ENCODE measurements at regions not wholly inside any gene's neighbourhood (a gene's known extent, or its start where the extent isn't known, plus 50 kb on each side); places are given as distances from the start of the nearest gene placed in this dataset.

DNA sequence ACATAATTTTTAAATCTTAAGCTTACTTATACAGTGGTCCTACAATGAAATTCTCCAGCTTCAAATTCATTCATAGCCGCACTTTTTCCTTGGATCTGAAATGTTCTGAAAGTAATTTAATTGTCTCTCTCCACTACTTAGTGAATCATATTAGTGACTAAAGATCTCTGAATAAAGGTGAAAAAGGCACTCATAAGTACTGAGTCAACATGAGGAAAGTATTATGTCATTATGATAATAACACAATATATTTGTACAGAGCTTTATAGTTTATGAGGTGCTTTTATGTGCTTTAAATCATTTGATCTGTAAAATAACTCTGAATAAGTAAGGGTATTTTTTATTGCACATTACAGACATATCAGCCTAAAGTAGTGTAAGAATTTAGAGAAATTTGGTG, 628.2 kb upstream of the SLITRK5 start:
- in situ Hi-C loops (cut with HindIII; ENCODE audit: extremely low pct_ligation_motif_present, low pct_unique_long_range_greater_than_20kb) = no loop called here
- Histone ChIP-seq H2AFZ (ENCODE audit: low read length) (no peak overlapping the region), H3K9ac (ENCODE audit: insufficient read depth, low read depth, low read length) (no peak overlapping the region), H4K20me1 (ENCODE audit: insufficient read depth, low read length) (no peaks in the 10 kb centered on the region), H3K9me3 (ENCODE audit: low read length) (no peaks in the 10 kb centered on the region), H3K4me2 (ENCODE audit: low read depth, low read length) (no peak overlapping the region), H3K4me1 (ENCODE audit: insufficient read depth, low read length) (no peaks in the 10 kb centered on the region), H3K27ac (ENCODE audit: extremely low read length, insufficient read depth, low read length) (no peak overlapping the region), H3K79me2 (ENCODE audit: insufficient read depth, low read length) (no peaks in the 10 kb centered on the region), H3K36me3 (replicated peaks in 1 of 2; ENCODE audit: control insufficient read depth in 1 of 2, insufficient read depth in 2 of 2, low read length in 2 of 2) (no peaks in the 10 kb centered on the region), H3K4me3 (replicated peaks in 1 of 3; ENCODE audit: insufficient read depth in 1 of 3, low read depth in 2 of 3, low read length in 3 of 3) (no peak overlapping the region), H3K27me3 (ENCODE audit: control insufficient read depth in 1 of 2, insufficient read depth in 2 of 2, low read length in 2 of 2) (no peaks in the 10 kb centered on the region)
- intact Hi-C loops (cut with micrococcal nuclease; ENCODE audit: unreplicated experiment) = no loop called here
- BruUV-seq (replicated peaks) = no TSS peak
- ChIA-PET POLR2A (no interaction called here), CTCF (ENCODE audit: low intra/inter-chr PET ratio, low total read pairs) (no interaction called here)
- DNase-seq (ENCODE audit: low spot score) (no peak), ATAC-seq (no peak), FAIRE-seq (no peak)
- WGBS (ENCODE audit: low lambda C conversion rate) = 46% methylated on average over 1 of the region's 1 CpG
- TF ChIP-seq, protein P1, sequence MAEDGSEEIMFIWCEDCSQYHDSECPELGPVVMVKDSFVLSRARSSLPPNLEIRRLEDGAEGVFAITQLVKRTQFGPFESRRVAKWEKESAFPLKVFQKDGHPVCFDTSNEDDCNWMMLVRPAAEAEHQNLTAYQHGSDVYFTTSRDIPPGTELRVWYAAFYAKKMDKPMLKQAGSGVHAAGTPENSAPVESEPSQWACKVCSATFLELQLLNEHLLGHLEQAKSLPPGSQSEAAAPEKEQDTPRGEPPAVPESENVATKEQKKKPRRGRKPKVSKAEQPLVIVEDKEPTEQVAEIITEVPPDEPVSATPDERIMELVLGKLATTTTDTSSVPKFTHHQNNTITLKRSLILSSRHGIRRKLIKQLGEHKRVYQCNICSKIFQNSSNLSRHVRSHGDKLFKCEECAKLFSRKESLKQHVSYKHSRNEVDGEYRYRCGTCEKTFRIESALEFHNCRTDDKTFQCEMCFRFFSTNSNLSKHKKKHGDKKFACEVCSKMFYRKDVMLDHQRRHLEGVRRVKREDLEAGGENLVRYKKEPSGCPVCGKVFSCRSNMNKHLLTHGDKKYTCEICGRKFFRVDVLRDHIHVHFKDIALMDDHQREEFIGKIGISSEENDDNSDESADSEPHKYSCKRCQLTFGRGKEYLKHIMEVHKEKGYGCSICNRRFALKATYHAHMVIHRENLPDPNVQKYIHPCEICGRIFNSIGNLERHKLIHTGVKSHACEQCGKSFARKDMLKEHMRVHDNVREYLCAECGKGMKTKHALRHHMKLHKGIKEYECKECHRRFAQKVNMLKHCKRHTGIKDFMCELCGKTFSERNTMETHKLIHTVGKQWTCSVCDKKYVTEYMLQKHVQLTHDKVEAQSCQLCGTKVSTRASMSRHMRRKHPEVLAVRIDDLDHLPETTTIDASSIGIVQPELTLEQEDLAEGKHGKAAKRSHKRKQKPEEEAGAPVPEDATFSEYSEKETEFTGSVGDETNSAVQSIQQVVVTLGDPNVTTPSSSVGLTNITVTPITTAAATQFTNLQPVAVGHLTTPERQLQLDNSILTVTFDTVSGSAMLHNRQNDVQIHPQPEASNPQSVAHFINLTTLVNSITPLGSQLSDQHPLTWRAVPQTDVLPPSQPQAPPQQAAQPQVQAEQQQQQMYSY (CRISPR knock-in tag; IDR thresholded peaks at IDR 0.05) = no peak

- 0% methylated on average over 4 of the region's 4 CpGs for WGBS (ENCODE audit: low lambda C conversion rate)
- no peak for DNase-seq (ENCODE audit: low spot score)
- Histone ChIP-seq H3K27me3 (ENCODE audit: control insufficient read depth in 1 of 2, insufficient read depth in 2 of 2, low read length in 2 of 2) (no peaks in the 10 kb centered on the region), H3K79me2 (ENCODE audit: insufficient read depth, low read length) (no peaks in the 10 kb centered on the region), H4K20me1 (ENCODE audit: insufficient read depth, low read length) (no peaks in the 10 kb centered on the region), H3K4me3 (replicated peaks in 1 of 3; ENCODE audit: insufficient read depth in 1 of 3, low read depth in 2 of 3, low read length in 3 of 3) (no peak overlapping the region), H3K9ac (ENCODE audit: insufficient read depth, low read depth, low read length) (no peak overlapping the region), H3K4me1 (ENCODE audit: insufficient read depth, low read length) (no peaks in the 10 kb centered on the region), H3K9me3 (ENCODE audit: low read length) (no peaks in the 10 kb centered on the region), H3K27ac (ENCODE audit: extremely low read length, insufficient read depth, low read length) (no peak overlapping the region), H3K36me3 (replicated peaks in 1 of 2; ENCODE audit: control insufficient read depth in 1 of 2, insufficient read depth in 2 of 2, low read length in 2 of 2) (no peaks in the 10 kb centered on the region), H3K4me2 (ENCODE audit: low read depth, low read length) (no peak overlapping the region), H2AFZ (ENCODE audit: low read length) (no peak overlapping the region)
- intact Hi-C loops (cut with micrococcal nuclease; ENCODE audit: unreplicated experiment) = no loop called here
- ATAC-seq = no peak
- no TSS peak for BruUV-seq (replicated peaks)
- TF ChIP-seq ZNF644 (CRISPR knock-in tag; IDR thresholded peaks at IDR 0.05; ENCODE audit: low read depth) = no peak
- TF ChIP-seq, protein P2, sequence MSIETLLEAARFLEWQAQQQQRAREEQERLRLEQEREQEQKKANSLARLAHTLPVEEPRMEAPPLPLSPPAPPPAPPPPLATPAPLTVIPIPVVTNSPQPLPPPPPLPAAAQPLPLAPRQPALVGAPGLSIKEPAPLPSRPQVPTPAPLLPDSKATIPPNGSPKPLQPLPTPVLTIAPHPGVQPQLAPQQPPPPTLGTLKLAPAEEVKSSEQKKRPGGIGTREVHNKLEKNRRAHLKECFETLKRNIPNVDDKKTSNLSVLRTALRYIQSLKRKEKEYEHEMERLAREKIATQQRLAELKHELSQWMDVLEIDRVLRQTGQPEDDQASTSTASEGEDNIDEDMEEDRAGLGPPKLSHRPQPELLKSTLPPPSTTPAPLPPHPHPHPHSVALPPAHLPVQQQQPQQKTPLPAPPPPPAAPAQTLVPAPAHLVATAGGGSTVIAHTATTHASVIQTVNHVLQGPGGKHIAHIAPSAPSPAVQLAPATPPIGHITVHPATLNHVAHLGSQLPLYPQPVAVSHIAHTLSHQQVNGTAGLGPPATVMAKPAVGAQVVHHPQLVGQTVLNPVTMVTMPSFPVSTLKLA (IDR thresholded peaks at IDR 0.05) = peak; percentile 98
- POLR2A ChIA-PET = no interaction called here
- FAIRE-seq = no peak
- CTCF ChIA-PET (ENCODE audit: low intra/inter-chr PET ratio, low total read pairs) = no interaction called here
- in situ Hi-C loops (cut with HindIII; ENCODE audit: extremely low pct_ligation_motif_present, low pct_unique_long_range_greater_than_20kb) = no loop called here
Measured at GRCh38 chr13:87052731-87053130, 618.4 kb upstream of the SLITRK5 start.

All from HepG2 (cell line).